Hepatocyte (in vitro differentiated cells): ENCODE measurements at regions not wholly inside any gene's neighbourhood (a gene's known extent, or its start where the extent isn't known, plus 50 kb on each side); places are given as distances from the start of the nearest gene placed in this dataset.

Experiments
- DNase-seq: peaks from one replicate; pipeline ENCODE4 v3.0.0-alpha.2; 2016; ENCODE audit warnings: low spot score
- H2AFZ ChIP-seq: fragments of 200-600 bp; sonication (generic); 2 replicates; pipeline ENCODE4 v1.6.0; 2016; ENCODE audit warnings: antibody characterized with exemption, mild to moderate bottlenecking
- H3K27ac ChIP-seq: fragments of 200-600 bp; sonication (generic); 2 replicates; pipeline ENCODE4 v1.5.1; 2016; ENCODE audit warnings: mild to moderate bottlenecking
- H3K27me3 ChIP-seq: fragments of 200-600 bp; sonication (generic); 2 replicates; pipeline ENCODE4 v1.6.1; 2016
- H3K36me3 ChIP-seq: fragments of 200-600 bp; sonication (generic); replicated peaks from 2 replicates; pipeline ENCODE4 v1.5.1; 2016; ENCODE audit warnings: low read depth; ENCODE audit not compliant: insufficient read depth
- H3K4me1 ChIP-seq: fragments of 200-600 bp; sonication (generic); 2 replicates; pipeline ENCODE4 v1.5.1; 2016; ENCODE audit warnings: mild to moderate bottlenecking, moderate library complexity; ENCODE audit not compliant: insufficient read depth
- H3K4me2 ChIP-seq: fragments of 200-600 bp; sonication (generic); 2 replicates; pipeline ENCODE4 v1.6.0; 2016
- H3K4me3 ChIP-seq: fragments of 200-600 bp; sonication (generic); 2 replicates; pipeline ENCODE4 v1.5.1; 2016; ENCODE audit warnings: mild to moderate bottlenecking
- H3K79me2 ChIP-seq: fragments of 200-600 bp; sonication (generic); 2 replicates; pipeline ENCODE4 v1.6.0; 2017; ENCODE audit warnings: mild to moderate bottlenecking
- H3K9me2 ChIP-seq: fragments of 200-600 bp; sonication (generic); replicated peaks from 2 replicates; pipeline ENCODE4 v1.6.0; 2017; ENCODE audit warnings: mild to moderate bottlenecking; ENCODE audit not compliant: insufficient read depth
- H3K9me3 ChIP-seq: fragments of 200-600 bp; sonication (generic); 2 replicates; pipeline ENCODE4 v1.5.1; 2016; ENCODE audit warnings: low read depth, mild to moderate bottlenecking
- H4K20me1 ChIP-seq: fragments of 200-600 bp; sonication (generic); 2 replicates; pipeline ENCODE4 v1.6.0; 2016; ENCODE audit warnings: mild to moderate bottlenecking; ENCODE audit not compliant: insufficient read depth, poor library complexity, severe bottlenecking
- EZH2 ChIP-seq: fragments of 200-600 bp; sonication (generic); IDR thresholded peaks from 2 replicates; pipeline ENCODE4 v1.6.1; 2016; ENCODE audit warnings: antibody characterized with exemption, mild to moderate bottlenecking, borderline replicate concordance
- EZH2phosphoT487 ChIP-seq: fragments of 200-600 bp; sonication (generic); IDR thresholded peaks from one replicate; pipeline ENCODE4 v1.6.1; 2018; ENCODE audit warnings: antibody characterized with exemption, mild to moderate bottlenecking, low read depth, moderate library complexity; ENCODE audit not compliant: unreplicated experiment, severe bottlenecking
- WGBS: methylation state at CpG from one replicate; pipeline ENCODE4 v1.1.6; 2016; ENCODE audit warnings: low lambda C conversion rate; ENCODE audit errors: missing lambda C conversion rate; 5-methylcytosine and 5-hydroxymethylcytosine counted together
- TF ChIP-seq, protein P1 (sequence below): fragments of 200-600 bp; sonication (generic); IDR thresholded peaks from 2 replicates; pipeline ENCODE4 v1.5.1; 2016; ENCODE audit warnings: antibody characterized with exemption, mild to moderate bottlenecking; ENCODE audit not compliant: poor library complexity

DNA sequence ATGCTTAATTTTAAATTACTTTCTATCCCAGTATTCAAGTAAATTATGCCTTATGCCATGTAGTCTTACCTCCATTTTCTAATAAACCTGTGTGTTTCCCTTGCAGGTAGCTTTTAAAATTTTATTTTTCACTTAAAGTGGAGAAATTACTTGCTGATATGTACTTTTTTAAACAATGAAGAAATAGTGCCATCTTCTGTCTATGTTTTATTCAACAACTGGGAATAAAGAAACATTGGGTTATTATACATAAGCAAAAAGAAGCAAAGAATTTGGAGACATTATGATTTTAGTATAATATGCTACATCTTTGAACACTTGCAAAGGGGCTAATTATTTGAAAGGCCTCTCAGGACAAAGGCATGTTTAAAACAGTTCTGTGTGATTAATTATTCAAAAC, 1912.9 kb downstream of the MRPL39 start:
- H3K4me1 ChIP-seq: no peaks in the 10 kb centered on the region
- no peak overlapping the region for H3K4me3 ChIP-seq
- no peak overlapping the region for H2AFZ ChIP-seq
- no peaks in the 10 kb centered on the region for H3K9me2 ChIP-seq
- no peak overlapping the region for H3K27ac ChIP-seq
- H3K79me2 ChIP-seq: no peaks in the 10 kb centered on the region
- no peaks in the 10 kb centered on the region for H3K9me3 ChIP-seq
- H3K27me3 ChIP-seq: no peaks in the 10 kb centered on the region
- DNase-seq: no peak
- TF ChIP-seq EZH2phosphoT487: no peak
- TF ChIP-seq, protein P1, sequence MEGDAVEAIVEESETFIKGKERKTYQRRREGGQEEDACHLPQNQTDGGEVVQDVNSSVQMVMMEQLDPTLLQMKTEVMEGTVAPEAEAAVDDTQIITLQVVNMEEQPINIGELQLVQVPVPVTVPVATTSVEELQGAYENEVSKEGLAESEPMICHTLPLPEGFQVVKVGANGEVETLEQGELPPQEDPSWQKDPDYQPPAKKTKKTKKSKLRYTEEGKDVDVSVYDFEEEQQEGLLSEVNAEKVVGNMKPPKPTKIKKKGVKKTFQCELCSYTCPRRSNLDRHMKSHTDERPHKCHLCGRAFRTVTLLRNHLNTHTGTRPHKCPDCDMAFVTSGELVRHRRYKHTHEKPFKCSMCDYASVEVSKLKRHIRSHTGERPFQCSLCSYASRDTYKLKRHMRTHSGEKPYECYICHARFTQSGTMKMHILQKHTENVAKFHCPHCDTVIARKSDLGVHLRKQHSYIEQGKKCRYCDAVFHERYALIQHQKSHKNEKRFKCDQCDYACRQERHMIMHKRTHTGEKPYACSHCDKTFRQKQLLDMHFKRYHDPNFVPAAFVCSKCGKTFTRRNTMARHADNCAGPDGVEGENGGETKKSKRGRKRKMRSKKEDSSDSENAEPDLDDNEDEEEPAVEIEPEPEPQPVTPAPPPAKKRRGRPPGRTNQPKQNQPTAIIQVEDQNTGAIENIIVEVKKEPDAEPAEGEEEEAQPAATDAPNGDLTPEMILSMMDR: peak; percentile 10
- no peak overlapping the region for H3K4me2 ChIP-seq
- no peaks in the 10 kb centered on the region for H3K36me3 ChIP-seq
- H4K20me1 ChIP-seq: no peaks in the 10 kb centered on the region

DNA sequence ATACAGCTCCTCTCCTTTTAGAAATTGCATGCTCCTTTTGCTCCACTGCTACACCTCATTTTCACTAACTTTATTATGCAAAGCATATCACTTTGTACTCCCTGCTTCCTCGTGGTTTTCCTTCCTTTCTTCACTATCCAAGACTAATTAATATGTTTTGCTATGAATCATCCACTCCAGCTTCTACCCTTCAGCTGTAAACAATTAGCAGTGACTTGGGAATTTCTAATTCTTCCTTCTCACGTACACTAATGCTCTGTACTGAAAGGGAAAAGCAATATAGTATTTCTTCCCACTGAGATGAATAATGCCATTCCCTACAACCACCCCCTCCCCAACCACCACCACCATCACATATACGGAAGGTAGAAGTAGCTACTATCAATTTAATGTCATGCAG, 1917.0 kb downstream of the MRPL39 start:
- H3K79me2 ChIP-seq: no peaks in the 10 kb centered on the region
- no peaks in the 10 kb centered on the region for H3K27me3 ChIP-seq
- TF ChIP-seq, protein P1: no peak
- H3K4me1 ChIP-seq: no peaks in the 10 kb centered on the region
- H3K9me2 ChIP-seq: no peaks in the 10 kb centered on the region
- no peak overlapping the region for H3K4me3 ChIP-seq
- no peaks in the 10 kb centered on the region for H3K9me3 ChIP-seq
- no peak overlapping the region for H3K4me2 ChIP-seq
- whole genome bisulfite sequencing: 37% methylated on average over 3 of the region's 3 CpGs
- H2AFZ ChIP-seq: no peak overlapping the region
- H4K20me1 ChIP-seq: no peaks in the 10 kb centered on the region
- no peak overlapping the region for H3K27ac ChIP-seq
- no peak for DNase-seq
- H3K36me3 ChIP-seq: no peaks in the 10 kb centered on the region

DNA sequence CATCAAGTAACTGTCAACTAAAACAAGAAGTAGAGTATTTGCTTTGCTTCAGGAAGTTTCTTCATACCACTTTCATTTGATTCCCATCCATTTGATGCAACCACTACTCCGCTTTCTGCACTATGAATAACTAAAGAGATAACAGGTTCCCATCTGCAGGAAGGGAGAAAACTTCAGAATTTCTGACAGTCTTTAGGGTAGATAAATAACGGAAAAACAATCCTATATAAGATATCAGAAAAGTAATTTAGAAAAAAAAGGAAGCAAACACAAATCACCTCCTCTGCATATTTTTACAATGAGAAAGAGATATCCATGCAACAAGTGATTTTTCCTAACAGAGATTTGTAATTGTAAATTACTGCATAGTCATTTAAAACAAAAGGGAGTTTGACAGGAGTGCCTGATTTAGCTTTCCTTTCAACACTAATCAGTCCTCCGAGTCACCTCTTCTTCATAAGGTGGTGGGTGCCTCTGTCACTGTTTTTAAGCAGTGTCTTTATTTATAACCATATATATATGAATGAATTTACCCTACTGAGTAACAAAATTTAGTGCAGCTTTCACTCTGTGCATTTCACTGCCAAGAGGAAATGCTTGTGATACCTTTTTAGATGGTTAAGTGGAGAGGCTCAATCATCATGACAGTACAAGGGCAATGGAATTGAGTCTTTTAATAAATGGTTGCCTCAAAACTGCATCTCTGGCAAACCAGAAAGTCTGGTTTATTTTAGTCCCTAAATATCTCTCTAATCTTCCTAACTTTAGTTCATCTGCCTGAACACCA, 1920.4 kb downstream of the MRPL39 start:
- 65% methylated on average over 3 of the region's 3 CpGs for WGBS
- Histone ChIP-seq H3K9me2 (no peaks in the 10 kb centered on the region), H2AFZ (no peak overlapping the region), H3K79me2 (no peaks in the 10 kb centered on the region), H3K9me3 (no peaks in the 10 kb centered on the region), H3K4me2 (no peak overlapping the region), H3K27me3 (no peaks in the 10 kb centered on the region), H3K4me1 (no peaks in the 10 kb centered on the region), H4K20me1 (no peaks in the 10 kb centered on the region), H3K27ac (no peak overlapping the region), H3K4me3 (no peak overlapping the region), H3K36me3 (no peaks in the 10 kb centered on the region)
- TF ChIP-seq EZH2phosphoT487: no peak
- TF ChIP-seq EZH2: no peak
- TF ChIP-seq, protein P1: no peak
- DNase-seq: no peak

DNA sequence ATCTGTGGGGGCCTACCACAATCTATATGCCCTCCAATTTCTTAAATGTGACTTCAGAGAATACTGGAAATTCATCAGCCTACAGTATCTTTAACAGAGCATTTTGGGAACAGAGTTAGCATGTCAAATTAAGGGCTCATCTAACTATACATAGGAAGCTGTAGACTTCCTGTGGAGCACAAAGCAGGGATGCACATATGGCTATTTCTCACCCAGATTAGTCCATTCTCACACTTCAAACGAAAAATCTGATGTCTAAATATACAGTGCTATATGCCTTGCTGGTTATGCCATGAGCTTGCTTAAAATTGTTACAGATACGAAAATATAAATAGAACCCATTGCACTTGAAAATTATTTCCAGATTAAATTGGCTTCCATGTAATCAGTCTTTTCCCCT, 1922.8 kb downstream of the MRPL39 start:
- Histone ChIP-seq H3K9me2 (no peaks in the 10 kb centered on the region), H3K4me2 (no peak overlapping the region), H4K20me1 (no peaks in the 10 kb centered on the region), H3K4me1 (no peaks in the 10 kb centered on the region), H3K9me3 (no peaks in the 10 kb centered on the region), H3K36me3 (no peaks in the 10 kb centered on the region), H3K4me3 (no peak overlapping the region), H3K27me3 (no peaks in the 10 kb centered on the region), H2AFZ (no peak overlapping the region), H3K79me2 (no peaks in the 10 kb centered on the region), H3K27ac (no peak overlapping the region)
- TF ChIP-seq EZH2phosphoT487: no peak
- TF ChIP-seq, protein P1: no peak
- TF ChIP-seq EZH2: no peak
- DNase-seq: no peak
- WGBS: 48% methylated on average over 2 of the region's 2 CpGs
